Kidney (tissue), 13 donors: ENCODE measurements at regions not wholly inside any gene's neighbourhood (a gene's known extent, or its start where the extent isn't known, plus 50 kb on each side); places are given as distances from the start of the nearest gene placed in this dataset.
A peak's percentile ranks its signal among the peaks of the same experiment; 100 is the strongest.

Source experiments
- DNase-seq, 5 donors: peaks; one replicate each; pipeline ENCODE4 v3.0.0-alpha.2; 2013 to 2020
- FAIRE-seq: peaks from 2 replicates; lab custom pipeline; 2012; peaks lifted over from hg19 to GRCh38; lab: Jason Lieb, UNC
- H3K27ac ChIP-seq, 2 donors: one replicate each; pipeline ENCODE4 v1.7.0; 2013; ENCODE audit warnings: low read depth in 2 of 2, low read length in 2 of 2, inconsistent platforms in 1 of 2
- H3K27me3 ChIP-seq: one replicate; pipeline ENCODE4 v1.7.1; 2013; ENCODE audit warnings: low read length, inconsistent platforms; ENCODE audit not compliant: control insufficient read depth, insufficient read depth
- H3K36me3 ChIP-seq, 3 donors: one replicate each; pipeline versions ENCODE4 v1.7.0 to v1.7.1; 2013; ENCODE audit warnings: low read length in 3 of 3, control low read depth in 1 of 3, inconsistent platforms in 1 of 3; ENCODE audit not compliant: insufficient read depth in 3 of 3, control insufficient read depth in 2 of 3
- H3K4me1 ChIP-seq, 3 donors: one replicate each; pipeline versions ENCODE4 v1.7.0 to v1.7.1; 2013; ENCODE audit warnings: low read length in 3 of 3, inconsistent platforms in 1 of 3, low read depth in 1 of 3; ENCODE audit not compliant: control insufficient read depth in 2 of 3, insufficient read depth in 2 of 3
- H3K4me3 ChIP-seq, 3 donors: one replicate each; pipeline versions ENCODE4 v1.7.0 to v1.8.1; 2013; ENCODE audit warnings: low read length in 3 of 3, control low read depth in 1 of 3, inconsistent platforms in 1 of 3
- H3K9ac ChIP-seq, 3 donors: one replicate each; pipeline versions ENCODE4 v1.7.0 to v1.7.1; 2013; ENCODE audit warnings: low read length in 3 of 3, control low read depth in 1 of 3, inconsistent platforms in 1 of 3
- H3K9me3 ChIP-seq, 3 donors: one replicate each; pipeline versions ENCODE4 v1.7.0 to v1.7.1; 2013; ENCODE audit warnings: low read length in 3 of 3, control low read depth in 1 of 3, inconsistent platforms in 1 of 3; ENCODE audit not compliant: control insufficient read depth in 2 of 3, insufficient read depth in 1 of 3
- intact Hi-C: fragments of 100-400 bp; cut with DNase I; formaldehyde crosslinking; loops from one replicate; pipeline ENCODE4 v1.11.1; 2022
- TF ChIP-seq, protein P1 (sequence below): IDR thresholded peaks from 3 replicates; pipeline ENCODE4 v1.5.1; 2012; ENCODE audit warnings: mild to moderate bottlenecking, moderate library complexity, borderline replicate concordance; ENCODE audit not compliant: insufficient read depth; ENCODE audit errors: extremely low read depth
- donor health status: control.
- donor health status: control.
- donor health status: control.
- donor health status: control.
- donor health status: control.
- donor health status: DM: yes; HTN: yes; CAD: no.
- donor health status: Normal renal cell carcinoma (clear cell type).

DNA sequence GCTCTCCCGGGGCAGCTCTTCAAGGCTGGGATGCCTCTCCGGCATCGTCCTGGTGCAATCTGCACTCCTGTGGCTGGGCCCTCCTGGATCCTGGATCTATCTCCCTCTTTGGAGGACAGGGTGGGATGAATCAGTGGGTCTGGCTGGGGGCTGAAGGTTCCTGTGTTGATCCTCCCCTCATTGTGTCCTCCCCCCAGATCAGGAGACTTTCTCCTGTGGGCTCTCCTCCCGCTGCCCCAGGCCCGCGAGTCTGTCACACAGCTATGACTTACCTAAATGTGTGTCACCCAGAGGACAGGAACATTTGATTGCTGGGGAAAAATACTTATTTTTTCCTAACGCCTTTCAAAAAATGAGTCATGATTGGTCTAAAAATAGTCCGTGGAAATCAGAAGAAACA, 106.8 kb upstream of the NECTIN1 start:
- Histone ChIP-seq H3K9me3 (no peaks in the 10 kb centered on the region), H3K27me3 (no peaks in the 10 kb centered on the region), H3K27ac (no peak overlapping the region), H3K4me3 (no peak overlapping the region), H3K36me3 (no peaks in the 10 kb centered on the region), H3K9ac (no peak overlapping the region), H3K4me1 (peaks cover 0 to 11% (median 9%) of the 10 kb centered on the region in 3 donors)
- no peak for DNase-seq
- intact Hi-C loops = no loop called here
- TF ChIP-seq, protein P1, sequence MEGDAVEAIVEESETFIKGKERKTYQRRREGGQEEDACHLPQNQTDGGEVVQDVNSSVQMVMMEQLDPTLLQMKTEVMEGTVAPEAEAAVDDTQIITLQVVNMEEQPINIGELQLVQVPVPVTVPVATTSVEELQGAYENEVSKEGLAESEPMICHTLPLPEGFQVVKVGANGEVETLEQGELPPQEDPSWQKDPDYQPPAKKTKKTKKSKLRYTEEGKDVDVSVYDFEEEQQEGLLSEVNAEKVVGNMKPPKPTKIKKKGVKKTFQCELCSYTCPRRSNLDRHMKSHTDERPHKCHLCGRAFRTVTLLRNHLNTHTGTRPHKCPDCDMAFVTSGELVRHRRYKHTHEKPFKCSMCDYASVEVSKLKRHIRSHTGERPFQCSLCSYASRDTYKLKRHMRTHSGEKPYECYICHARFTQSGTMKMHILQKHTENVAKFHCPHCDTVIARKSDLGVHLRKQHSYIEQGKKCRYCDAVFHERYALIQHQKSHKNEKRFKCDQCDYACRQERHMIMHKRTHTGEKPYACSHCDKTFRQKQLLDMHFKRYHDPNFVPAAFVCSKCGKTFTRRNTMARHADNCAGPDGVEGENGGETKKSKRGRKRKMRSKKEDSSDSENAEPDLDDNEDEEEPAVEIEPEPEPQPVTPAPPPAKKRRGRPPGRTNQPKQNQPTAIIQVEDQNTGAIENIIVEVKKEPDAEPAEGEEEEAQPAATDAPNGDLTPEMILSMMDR = no peak
- FAIRE-seq = no peak

DNA sequence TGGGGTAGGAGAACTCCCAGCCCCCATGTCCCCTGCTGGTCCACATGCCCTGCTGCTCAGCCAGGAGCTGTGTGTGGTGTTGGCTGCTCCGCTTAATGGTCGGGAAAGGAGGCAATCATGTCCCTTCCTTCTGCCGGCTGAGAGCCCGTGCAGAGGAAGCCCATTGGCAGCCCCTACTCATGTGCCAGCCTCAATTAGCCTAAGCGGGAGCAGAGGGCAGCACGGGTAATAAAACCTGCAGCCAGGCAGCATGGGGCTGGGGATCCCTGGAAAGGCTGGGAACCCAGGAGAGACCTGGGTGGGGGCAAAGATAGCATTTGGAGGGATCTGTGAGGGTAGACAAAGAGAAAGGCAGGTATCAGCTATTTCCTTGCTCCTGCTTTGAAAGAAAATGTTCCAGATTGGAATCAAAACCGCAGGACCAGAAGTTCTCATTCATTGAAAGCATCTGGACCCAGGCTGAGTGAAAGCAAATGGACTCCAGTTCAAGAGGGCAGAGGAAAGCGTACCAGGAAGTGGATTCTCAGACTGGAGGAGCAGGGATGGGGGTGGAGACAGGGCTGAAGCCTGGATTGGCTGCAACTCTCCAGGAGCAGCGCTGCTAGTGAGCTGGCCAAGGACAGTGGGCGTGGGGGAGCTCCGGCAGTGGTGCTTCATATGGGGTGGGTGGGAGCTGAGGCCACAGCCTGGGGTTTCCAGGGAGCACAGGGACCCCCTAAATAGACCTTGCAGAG, 103.4 kb upstream of the NECTIN1 start:
- Histone ChIP-seq H3K4me3 (peak overlapping the region in 1 of 3 donors; percentile 36), H3K36me3 (no peaks in the 10 kb centered on the region), H3K9ac (no peak overlapping the region), H3K9me3 (no peaks in the 10 kb centered on the region), H3K27ac (peak overlapping the region in 1 of 2 donors; percentile 11), H3K4me1 (peaks cover 0 to 11% (median 9%) of the 10 kb centered on the region in 3 donors), H3K27me3 (no peaks in the 10 kb centered on the region)
- DNase-seq = peak; percentile 77 to 92 (median 84)
- TF ChIP-seq, protein P1 = no peak
- FAIRE-seq = no peak
- intact Hi-C loops = no loop called here

GRCh38 chr11:119831011-119831410, 102.0 kb upstream of the NECTIN1 start:
- TF ChIP-seq, protein P1 = no peak
- no peaks in the 10 kb centered on the region for H3K9me3 ChIP-seq
- peaks cover 0 to 11% (median 9%) of the 10 kb centered on the region in 3 donors for H3K4me1 ChIP-seq
- no peaks in the 10 kb centered on the region for H3K27me3 ChIP-seq
- no peak overlapping the region for H3K9ac ChIP-seq
- H3K4me3 ChIP-seq = no peak overlapping the region
- no peaks in the 10 kb centered on the region for H3K36me3 ChIP-seq
- no peak for DNase-seq
- intact Hi-C loops = no loop called here
- H3K27ac ChIP-seq = no peak overlapping the region
- FAIRE-seq = no peak
